ENCODE measurements at regions not wholly inside any gene's neighbourhood (a gene's known extent, or its start where the extent isn't known, plus 50 kb on each side); places are given as distances from the start of the nearest gene placed in this dataset.

DNA sequence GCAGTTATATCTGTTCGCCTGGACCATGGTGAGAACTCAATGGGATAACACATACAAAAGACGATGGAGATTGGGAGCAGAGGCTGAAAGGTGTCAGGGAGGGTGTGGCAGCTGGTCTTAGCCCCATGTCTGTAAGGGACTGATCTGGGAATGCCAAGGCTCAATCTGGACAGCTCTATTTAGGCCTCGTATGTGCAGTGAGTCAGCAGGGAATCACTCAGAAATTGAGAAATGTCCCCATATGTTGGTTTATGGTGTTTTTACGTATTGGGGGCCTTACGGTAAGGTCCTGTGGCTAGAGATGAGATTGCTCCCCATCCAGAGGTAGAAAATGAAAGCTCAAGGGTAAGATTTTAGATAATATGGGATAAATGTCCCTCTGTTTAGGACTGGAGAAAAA lies 71.4 kb upstream of the TTC29 start:
- no peak for TF ChIP-seq CTCF (IDR thresholded peaks at IDR 0.05)
- no peak for TF ChIP-seq POLR2A (IDR thresholded peaks at IDR 0.05)
